ENCODE measurements at regions not wholly inside any gene's neighbourhood (a gene's known extent, or its start where the extent isn't known, plus 50 kb on each side); places are given as distances from the start of the nearest gene placed in this dataset.

DNA sequence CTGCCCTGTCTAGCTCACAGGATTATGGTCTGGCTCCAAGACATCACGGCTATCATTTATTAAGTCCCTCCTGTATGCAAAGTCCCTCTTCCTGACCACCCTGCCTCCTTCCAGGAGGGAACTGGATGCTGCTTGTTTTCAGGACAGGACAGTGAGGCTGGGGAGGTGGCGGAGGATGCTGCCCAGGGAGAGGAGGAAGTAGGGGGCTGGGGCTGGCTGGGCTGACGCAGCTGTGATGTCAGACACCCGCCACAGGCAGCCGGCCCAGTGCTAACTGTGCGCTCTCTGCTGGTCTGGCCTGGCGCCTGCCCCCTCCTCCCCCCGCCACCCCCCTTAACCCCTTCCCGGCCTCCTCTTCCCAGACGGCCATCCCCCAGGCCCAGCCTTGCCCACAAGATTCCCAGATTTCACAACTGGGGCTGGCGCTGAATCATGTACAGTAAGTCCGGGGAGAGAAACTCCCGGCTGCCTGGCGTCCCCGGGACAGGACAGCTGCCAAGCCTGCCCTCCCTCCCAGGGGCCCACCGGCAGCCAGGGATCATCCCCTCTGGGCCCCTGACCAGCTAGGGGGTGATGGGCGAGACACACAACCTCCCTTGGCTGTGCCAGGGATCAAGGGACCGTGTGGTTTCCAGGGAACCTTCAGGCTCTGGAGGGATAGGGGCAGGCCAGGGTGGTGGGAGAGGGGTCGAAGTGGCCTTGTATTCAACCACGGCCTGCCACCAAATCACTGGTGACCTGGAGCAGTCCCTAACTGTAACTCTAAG, 118.1 kb downstream of the CEBPB start:
- Mint-ChIP-seq H3K4me3 (no peak overlapping the region), H3K4me1 (ENCODE audit: low read depth) (no peaks in the 10 kb centered on the region), H3K27me3 (peaks cover 1% of the 10 kb centered on the region), H3K36me3 (ENCODE audit: low read depth) (no peaks in the 10 kb centered on the region), H3K9me3 (no peaks in the 10 kb centered on the region), H3K27ac (no peak overlapping the region)
- intact Hi-C loops (cut with micrococcal nuclease) = no loop called here
- ChIA-PET CTCF (no interaction called here), POLR2A (no interaction called here)
- no peak for ATAC-seq
- TF ChIP-seq, protein P1, sequence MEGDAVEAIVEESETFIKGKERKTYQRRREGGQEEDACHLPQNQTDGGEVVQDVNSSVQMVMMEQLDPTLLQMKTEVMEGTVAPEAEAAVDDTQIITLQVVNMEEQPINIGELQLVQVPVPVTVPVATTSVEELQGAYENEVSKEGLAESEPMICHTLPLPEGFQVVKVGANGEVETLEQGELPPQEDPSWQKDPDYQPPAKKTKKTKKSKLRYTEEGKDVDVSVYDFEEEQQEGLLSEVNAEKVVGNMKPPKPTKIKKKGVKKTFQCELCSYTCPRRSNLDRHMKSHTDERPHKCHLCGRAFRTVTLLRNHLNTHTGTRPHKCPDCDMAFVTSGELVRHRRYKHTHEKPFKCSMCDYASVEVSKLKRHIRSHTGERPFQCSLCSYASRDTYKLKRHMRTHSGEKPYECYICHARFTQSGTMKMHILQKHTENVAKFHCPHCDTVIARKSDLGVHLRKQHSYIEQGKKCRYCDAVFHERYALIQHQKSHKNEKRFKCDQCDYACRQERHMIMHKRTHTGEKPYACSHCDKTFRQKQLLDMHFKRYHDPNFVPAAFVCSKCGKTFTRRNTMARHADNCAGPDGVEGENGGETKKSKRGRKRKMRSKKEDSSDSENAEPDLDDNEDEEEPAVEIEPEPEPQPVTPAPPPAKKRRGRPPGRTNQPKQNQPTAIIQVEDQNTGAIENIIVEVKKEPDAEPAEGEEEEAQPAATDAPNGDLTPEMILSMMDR (IDR thresholded peaks at IDR 0.05) = no peak
- DNase-seq = no peak

DNA sequence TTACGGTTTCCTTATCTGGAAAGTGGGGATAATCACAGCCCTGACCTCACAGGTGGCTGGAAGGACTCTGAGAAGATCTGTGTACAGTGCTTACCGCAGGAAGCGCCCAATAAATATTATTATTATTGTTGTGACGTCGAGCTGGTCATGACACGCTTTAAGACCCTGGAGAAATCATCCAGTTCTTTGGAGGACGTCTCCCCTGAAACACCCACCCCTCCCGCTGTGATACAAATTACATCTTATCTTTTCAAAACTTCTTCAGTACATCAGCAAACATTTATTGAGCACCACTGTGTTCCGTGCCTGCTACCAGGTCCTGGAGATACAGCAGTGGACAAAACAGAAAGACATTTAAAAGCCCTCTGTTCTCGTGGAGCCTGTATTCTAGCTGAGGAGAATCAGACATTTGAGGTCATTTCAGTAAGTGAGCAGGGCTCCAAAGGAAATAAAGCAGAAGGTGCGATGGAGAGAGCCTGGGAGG, 118.7 kb downstream of the CEBPB start:
- H3K27ac Mint-ChIP-seq = no peak overlapping the region
- TF ChIP-seq, protein P1 (IDR thresholded peaks at IDR 0.05) = no peak
- peaks cover 2% of the 10 kb centered on the region for H3K27me3 Mint-ChIP-seq
- no peaks in the 10 kb centered on the region for H3K9me3 Mint-ChIP-seq
- ChIA-PET POLR2A (no interaction called here), CTCF (no interaction called here)
- intact Hi-C loops (cut with micrococcal nuclease) = no loop called here
- no peak overlapping the region for H3K4me3 Mint-ChIP-seq
- no peak for DNase-seq
- ATAC-seq = no peak
- H3K36me3 Mint-ChIP-seq (ENCODE audit: low read depth) = no peaks in the 10 kb centered on the region
- no peaks in the 10 kb centered on the region for H3K4me1 Mint-ChIP-seq (ENCODE audit: low read depth)

DNA sequence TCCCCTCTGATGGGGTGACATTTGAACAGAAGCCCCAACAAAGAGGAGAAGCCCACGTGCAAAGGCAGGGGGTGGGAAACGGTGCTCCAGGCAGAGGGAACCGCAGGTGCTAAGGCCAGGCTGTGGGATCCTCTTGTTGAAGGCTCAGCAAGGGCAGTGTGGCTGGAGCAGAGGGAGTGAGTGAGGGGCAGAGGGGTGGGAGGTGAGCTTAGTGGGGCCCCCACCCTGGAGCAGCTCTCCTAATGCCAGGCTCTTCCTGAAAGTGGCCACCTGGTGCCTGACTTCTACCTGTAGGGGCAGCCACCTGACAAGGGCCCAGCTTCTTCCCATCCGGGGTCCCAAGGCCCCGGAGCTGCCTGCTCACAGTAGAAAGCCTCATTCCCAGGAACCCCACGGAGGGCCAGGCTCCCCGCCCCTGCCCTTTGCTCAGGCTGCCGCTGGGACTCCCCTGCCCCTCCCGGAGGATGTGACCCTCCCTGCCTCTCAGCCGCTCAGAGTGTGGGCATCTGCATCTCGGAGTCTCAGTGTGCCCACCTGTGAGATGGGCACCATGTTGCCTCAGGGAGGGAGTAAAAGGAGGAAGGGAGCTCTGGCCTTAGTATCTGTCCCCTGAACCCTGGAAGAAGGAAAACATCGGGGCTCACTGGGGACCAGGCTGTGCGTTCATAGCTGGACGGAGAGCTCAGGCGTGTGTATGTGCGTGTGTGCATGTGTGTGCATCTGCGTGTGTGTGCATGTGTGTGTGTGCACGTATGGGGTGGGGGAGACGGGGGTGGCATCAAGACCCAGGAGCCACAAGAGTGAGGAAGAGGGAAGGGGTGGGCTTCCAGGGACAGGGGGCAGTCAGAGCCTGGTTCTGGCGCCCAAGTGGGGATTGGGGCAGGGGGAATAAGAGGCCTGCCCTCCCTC, 119.4 kb downstream of the CEBPB start:
- POLR2A ChIA-PET = no interaction called here
- Mint-ChIP-seq H3K36me3 (ENCODE audit: low read depth) (no peaks in the 10 kb centered on the region), H3K4me3 (no peak overlapping the region), H3K9me3 (no peaks in the 10 kb centered on the region), H3K4me1 (ENCODE audit: low read depth) (no peaks in the 10 kb centered on the region), H3K27ac (no peak overlapping the region), H3K27me3 (peaks cover 2% of the 10 kb centered on the region)
- intact Hi-C loops (cut with micrococcal nuclease) = no loop called here
- CTCF ChIA-PET = no interaction called here
- ATAC-seq (no peak), DNase-seq (no peak)
- TF ChIP-seq, protein P1 (IDR thresholded peaks at IDR 0.05) = no peak

DNA sequence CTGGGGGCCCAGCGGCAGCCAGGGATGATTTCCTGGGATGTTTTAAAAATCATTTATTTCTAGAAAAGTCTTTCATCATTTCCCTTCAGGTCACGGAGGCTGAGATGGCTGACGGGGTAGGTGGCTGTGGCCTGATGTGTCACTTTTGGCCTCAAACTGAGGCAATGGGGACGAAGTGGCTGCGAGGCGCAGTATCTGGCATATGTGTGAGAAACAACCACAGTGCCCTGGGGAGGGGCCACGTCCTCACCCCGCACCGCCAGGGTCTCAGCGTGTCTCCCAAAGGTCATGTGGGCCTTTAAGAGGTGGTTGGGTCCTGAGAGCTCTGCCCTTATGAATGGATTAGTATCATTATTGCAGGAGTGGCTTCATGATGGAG, 120.0 kb downstream of the CEBPB start:
- peak; percentile 38 for DNase-seq
- Mint-ChIP-seq H3K4me3 (no peak overlapping the region), H3K4me1 (ENCODE audit: low read depth) (no peaks in the 10 kb centered on the region), H3K36me3 (ENCODE audit: low read depth) (no peaks in the 10 kb centered on the region), H3K27ac (no peak overlapping the region), H3K9me3 (no peaks in the 10 kb centered on the region), H3K27me3 (peaks cover 2% of the 10 kb centered on the region)
- TF ChIP-seq, protein P1 (IDR thresholded peaks at IDR 0.05) = no peak
- peak; percentile 56 for ATAC-seq
- CTCF ChIA-PET = no interaction called here
- POLR2A ChIA-PET = no interaction called here
- intact Hi-C loops (cut with micrococcal nuclease) = no loop called here
